ENCODE measurements at regions not wholly inside any gene's neighbourhood (a gene's known extent, or its start where the extent isn't known, plus 50 kb on each side); places are given as distances from the start of the nearest gene placed in this dataset.

GRCh38 chr1:37238364-37239224 lies 204.3 kb upstream of the GRIK3 start:
- DNase-seq (ENCODE audit: low spot score) = no peak
- ATAC-seq = no peak

DNA sequence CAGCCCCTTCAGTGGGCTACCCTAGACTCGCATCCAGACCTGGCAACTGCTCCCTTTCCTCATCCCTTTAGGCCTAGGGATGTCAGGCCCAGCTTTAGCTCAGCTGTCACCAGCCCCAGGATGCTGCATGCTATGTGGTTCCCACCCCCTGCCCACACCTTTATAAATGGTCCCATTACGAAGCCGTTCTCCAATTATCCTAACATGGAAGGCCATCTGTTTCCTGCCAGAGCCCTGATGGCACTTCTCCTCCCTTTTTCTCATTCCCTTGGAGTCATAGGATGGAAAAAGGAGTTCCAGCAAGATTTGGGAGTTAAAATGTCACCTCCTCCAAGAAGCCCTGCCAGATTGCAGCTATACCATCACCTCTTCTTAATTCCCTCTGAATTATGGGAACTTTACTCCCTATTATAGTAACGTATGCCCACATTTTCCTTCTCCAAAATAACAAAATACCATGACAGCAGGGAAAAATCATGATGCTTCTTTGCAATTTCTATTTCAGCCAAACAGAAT lies 205.0 kb upstream of the GRIK3 start:
- ATAC-seq (no peak), DNase-seq (ENCODE audit: low spot score) (no peak)

DNA sequence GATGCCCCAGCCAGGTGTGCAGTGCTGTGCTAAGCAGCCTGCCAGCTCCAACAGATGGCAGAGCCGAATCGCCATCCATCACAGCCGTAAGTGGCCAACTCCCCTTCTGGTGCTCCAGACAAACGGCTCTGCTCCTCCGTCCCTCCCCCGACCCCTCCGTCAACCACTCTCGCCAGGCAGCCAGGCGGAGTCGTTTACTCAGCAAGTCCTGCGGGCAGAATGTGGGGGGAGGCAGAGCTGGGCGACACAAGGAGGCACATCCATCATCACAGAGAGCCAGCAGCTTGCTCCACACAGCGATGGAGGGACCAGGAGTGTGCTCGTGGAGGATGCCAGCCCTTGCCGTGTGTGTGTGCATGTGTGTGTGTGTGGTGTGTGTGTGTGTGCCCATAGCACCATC lies 206.6 kb upstream of the GRIK3 start:
- DNase-seq (ENCODE audit: low spot score) (no peak), ATAC-seq (no peak)

GRCh38 chr1:37242501-37242900 lies 208.2 kb upstream of the GRIK3 start:
- ATAC-seq (no peak), DNase-seq (ENCODE audit: low spot score) (no peak)

DNA sequence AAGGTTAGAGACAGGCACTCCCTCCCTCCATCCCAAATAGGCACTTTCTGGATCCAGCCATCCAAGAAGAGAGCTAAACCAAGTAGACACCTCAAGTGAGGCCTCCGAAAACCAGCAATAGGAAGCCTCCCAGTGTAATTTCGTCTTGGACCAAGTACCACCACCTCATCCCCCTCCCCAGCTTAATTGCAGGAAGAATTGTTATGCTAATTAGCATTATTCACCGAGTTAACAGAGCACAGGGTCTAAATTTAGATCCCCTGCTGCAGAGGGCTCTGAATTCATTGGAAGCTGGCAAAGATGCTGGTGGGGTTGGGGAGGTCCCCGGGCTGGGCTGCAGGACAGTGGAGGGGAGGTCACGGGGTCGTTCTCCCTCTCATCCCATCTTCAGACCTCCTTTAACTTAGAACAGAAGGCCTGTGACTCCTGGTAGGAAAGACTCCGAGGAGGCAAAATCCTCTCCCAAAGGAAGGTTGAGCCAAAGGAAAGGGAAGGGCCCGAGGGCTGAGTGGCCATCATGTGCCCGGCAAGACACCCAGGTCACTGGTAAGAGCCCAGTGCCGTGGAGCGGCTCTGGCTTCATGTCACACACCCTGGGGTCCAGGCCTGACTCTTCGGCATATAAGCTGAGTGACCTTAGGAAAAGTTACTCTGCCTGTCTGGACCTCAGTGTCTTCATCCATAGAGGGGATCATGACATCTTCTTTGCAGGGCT lies 209.2 kb upstream of the GRIK3 start:
- DNase-seq (ENCODE audit: low spot score) = no peak
- ATAC-seq = no peak

- DNase-seq (ENCODE audit: low spot score) = no peak
Observed at GRCh38 chr1:37244083-37244480, 209.8 kb upstream of the GRIK3 start.

DNA sequence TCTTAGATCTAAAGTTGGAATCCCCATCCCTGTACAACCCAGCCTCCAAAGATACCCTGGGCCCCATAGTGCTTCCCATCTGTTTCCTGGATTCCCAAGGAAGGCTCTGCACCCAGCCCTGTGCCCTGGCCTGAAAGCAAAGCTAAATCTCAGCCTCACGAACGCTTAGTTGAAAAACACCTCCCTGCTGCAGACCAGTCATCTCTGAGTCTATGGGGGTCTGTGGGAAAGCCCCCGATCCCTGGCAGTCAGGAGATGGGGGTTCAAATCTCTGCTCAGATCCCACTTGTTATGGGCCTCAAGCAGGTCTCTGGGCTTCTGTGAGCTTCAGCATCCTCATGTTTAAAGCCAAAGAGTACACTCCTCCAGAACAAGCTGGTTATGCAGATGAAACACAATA lies 210.5 kb upstream of the GRIK3 start:
- ATAC-seq (no peak), DNase-seq (ENCODE audit: low spot score) (no peak)

More at GRCh38 chr1:37244083-37244480, 209.8 kb upstream of the GRIK3 start:
- no peak for ATAC-seq

GRCh38 chr1:37246631-37247030 lies 212.3 kb upstream of the GRIK3 start:
- DNase-seq (ENCODE audit: low spot score) = no peak
- ATAC-seq = no peak

DNA sequence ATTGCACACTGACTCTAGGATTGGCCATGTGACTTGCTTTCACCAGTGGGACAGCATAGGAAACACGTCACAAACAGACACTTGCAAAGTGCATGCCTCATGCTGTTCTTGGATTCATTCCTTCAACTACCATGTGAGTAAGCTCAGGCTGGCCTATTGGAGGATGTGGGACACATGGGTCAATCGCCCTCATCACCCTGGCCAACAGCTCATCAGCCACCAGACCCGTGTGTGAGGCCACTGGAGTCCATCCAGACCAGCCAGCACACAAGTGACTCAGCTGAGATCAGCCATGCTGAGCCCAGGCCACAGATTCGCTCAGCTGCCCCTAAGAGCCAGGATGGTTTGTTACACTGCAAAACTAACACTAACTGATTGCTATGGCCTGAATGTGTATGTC lies 216.1 kb upstream of the GRIK3 start:
- ATAC-seq = no peak
- DNase-seq (ENCODE audit: low spot score) = no peak

- peak; percentile 61 for ATAC-seq
- DNase-seq (ENCODE audit: low spot score) = no peak
Observed at GRCh38 chr1:37255136-37255795, 219.1 kb upstream of the ZC3H12A start.

- DNase-seq (ENCODE audit: low spot score) (no peak), ATAC-seq (no peak)
Observed at GRCh38 chr1:37255868-37256267, 218.5 kb upstream of the ZC3H12A start.

DNA sequence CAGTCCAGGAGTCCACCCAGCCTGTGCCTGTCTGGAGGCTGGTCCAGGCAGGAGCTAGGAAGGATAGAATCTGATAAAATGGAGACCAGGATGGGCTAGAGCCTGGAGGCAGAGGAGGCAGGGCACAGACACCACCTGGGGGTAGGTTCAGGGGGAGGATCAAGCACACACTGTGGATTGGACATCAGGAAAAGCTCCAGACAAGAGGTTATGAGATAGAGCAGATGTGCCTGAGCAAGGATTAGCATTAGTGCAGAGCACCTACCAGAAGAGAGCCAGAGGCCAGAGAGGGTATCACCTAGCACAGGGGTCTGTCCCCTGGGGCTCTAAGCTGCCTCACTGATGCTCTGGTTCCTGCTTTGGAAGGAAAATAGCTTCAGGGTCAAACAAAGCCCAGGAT lies 216.7 kb upstream of the ZC3H12A start:
- no peak for DNase-seq (ENCODE audit: low spot score)
- no peak for ATAC-seq

DNA sequence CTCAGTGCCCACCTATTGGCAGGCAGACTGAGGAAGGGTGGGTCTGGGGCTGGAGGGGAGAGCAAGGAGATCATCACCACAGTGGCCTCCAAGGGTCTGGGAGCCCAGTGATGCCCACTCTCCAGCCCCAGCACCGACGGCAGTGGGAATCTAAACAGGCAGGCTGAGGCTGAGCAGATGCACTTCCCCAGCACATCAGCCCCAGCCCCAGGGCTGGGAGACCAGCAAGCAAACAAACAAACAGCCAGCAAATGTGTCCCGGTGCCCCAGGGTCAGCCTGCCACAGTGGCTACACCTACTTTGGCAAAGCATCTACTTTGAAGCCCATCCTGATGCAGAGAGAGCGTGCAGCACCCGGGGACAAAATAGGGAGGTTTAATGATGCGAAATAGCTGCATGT lies 216.3 kb upstream of the ZC3H12A start:
- no peak for ATAC-seq
- no peak for DNase-seq (ENCODE audit: low spot score)

GRCh38 chr1:37259019-37259418 lies 215.4 kb upstream of the ZC3H12A start:
- ATAC-seq (no peak), DNase-seq (ENCODE audit: low spot score) (no peak)

DNA sequence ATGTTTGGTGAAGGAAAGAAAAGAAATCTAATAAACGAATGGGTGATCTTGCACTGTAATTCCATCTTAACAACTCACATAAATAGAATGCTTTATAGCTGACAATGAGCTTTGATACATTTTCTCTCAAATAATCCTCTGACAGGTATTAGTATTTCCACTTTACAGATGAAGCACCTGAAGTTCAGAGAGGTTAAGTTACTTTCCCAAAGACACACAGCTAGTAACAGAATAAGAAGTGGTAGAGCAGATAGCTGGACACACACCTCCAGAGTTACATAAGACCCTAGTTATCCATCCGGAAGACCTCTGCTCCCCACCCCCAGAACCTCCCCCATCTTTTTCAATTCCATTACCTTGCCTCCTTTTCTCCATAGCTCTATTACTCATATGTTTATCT lies 213.3 kb upstream of the ZC3H12A start:
- DNase-seq (ENCODE audit: low spot score) (no peak), ATAC-seq (no peak)

- ATAC-seq (no peak), DNase-seq (ENCODE audit: low spot score) (no peak)
Observed at GRCh38 chr1:37262439-37263170, 211.8 kb upstream of the ZC3H12A start.

- ATAC-seq (no peak), DNase-seq (ENCODE audit: low spot score) (no peak)
Observed at GRCh38 chr1:37265156-37265555, 209.2 kb upstream of the ZC3H12A start.

GRCh38 chr1:37265786-37266667 lies 208.4 kb upstream of the ZC3H12A start:
- ATAC-seq (no peak), DNase-seq (ENCODE audit: low spot score) (no peak)

DNA sequence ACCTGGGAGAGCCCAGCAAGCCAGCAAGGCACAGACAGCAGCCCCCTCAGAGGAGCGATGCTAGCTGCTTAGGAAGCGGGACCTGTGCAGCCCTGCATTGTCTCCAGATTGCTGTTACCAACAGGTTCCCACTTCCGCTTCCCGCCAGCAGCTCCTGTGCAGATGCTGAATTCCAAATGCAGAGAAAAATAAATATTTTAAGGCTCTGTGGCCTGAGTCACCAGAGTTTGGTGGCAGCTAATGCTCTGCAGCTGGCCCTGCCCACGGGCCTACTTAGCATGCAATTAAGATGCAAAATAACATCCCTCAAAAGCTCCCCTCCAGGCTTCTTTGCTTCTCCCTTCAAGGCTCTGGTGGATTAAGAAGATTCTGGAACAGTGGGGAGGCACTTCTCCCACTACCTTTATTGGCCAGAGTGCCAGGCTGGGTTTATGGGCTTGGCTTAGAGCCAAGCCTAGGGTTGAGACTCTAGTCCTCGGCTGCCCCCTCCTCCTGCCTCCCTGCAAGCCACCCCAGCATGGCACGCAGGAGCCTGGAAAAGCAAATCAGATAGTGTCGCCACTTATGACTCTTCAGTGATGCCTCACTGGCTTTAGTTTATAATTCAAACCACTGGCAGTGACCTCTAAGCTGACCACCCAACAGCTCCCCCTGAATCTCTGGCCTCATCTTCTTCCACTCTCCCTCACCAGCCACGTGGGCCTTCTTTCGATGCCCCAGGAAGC lies 207.1 kb upstream of the ZC3H12A start:
- DNase-seq (ENCODE audit: low spot score) (no peak), ATAC-seq (no peak)
